HT-29 (cell line): ENCODE measurements at regions not wholly inside any gene's neighbourhood (a gene's known extent, or its start where the extent isn't known, plus 50 kb on each side); places are given as distances from the start of the nearest gene placed in this dataset.
A peak's percentile ranks its signal among the peaks of the same experiment; 100 is the strongest.

Experiments used
- DNase-seq: peaks from one replicate; pipeline ENCODE4 v3.0.0-alpha.2; 2015; ENCODE audit warnings: low spot score

- no peak for DNase-seq
These were observed 59.8 kb upstream of the FHIT start for GRCh38 chr3:61311044-61311443.

GRCh38 chr3:61315871-61316270 is 64.6 kb upstream of the FHIT start:
- no peak for DNase-seq

- no peak for DNase-seq
These were observed 71.8 kb upstream of the FHIT start for GRCh38 chr3:61323094-61323493.

- DNase-seq: no peak
These were observed 80.8 kb upstream of the FHIT start for GRCh38 chr3:61331929-61332552.

- DNase-seq: no peak
These were observed 82.1 kb upstream of the FHIT start for GRCh38 chr3:61333192-61333961.

GRCh38 chr3:61334783-61335182 is 83.5 kb upstream of the FHIT start:
- DNase-seq: no peak

- DNase-seq: no peak
These were observed 89.7 kb upstream of the FHIT start for GRCh38 chr3:61340931-61341461.

- no peak for DNase-seq
These were observed 92.3 kb upstream of the FHIT start for GRCh38 chr3:61343543-61343942.

- DNase-seq: no peak
These were observed 93.8 kb upstream of the FHIT start for GRCh38 chr3:61345020-61345419.

- DNase-seq: no peak
These were observed 96.7 kb upstream of the FHIT start for GRCh38 chr3:61347981-61348380.

- DNase-seq: no peak
These were observed 98.5 kb upstream of the FHIT start for GRCh38 chr3:61349717-61350116.

GRCh38 chr3:61350782-61351309 is 99.6 kb upstream of the FHIT start:
- no peak for DNase-seq

GRCh38 chr3:61352306-61352705 is 101.1 kb upstream of the FHIT start:
- DNase-seq: no peak

GRCh38 chr3:61353382-61353781 is 102.1 kb upstream of the FHIT start:
- no peak for DNase-seq

GRCh38 chr3:61354604-61355003 is 103.4 kb upstream of the FHIT start:
- no peak for DNase-seq

- no peak for DNase-seq
These were observed 105.4 kb upstream of the FHIT start for GRCh38 chr3:61356685-61357084.

GRCh38 chr3:61357902-61358301 is 106.7 kb upstream of the FHIT start:
- DNase-seq: no peak

- DNase-seq: no peak
These were observed 107.1 kb upstream of the FHIT start for GRCh38 chr3:61358364-61358763.

GRCh38 chr3:61360297-61360965 is 109.2 kb upstream of the FHIT start:
- DNase-seq: no peak

- no peak for DNase-seq
These were observed 118.4 kb upstream of the FHIT start for GRCh38 chr3:61369678-61370077.

- DNase-seq: peak; percentile 9
These were observed 119.9 kb upstream of the FHIT start for GRCh38 chr3:61371123-61371522.

GRCh38 chr3:61372723-61373122 is 121.5 kb upstream of the FHIT start:
- DNase-seq: no peak
